NCI-H1930 (cell line): ENCODE measurements at regions not wholly inside any gene's neighbourhood (a gene's known extent, or its start where the extent isn't known, plus 50 kb on each side); places are given as distances from the start of the nearest gene placed in this dataset.
"Not testable (repeated sequence)": the region's sequence is repeated elsewhere in the genome, so short reads cannot be mapped to it uniquely, and the experiment has no call there.

ENCODE experiments used
- DNase-seq, 2 experiments: peaks; one replicate each; lab custom pipeline; 2025; lab: John Stamatoyannopoulos, UW

- no peak for DNase-seq
These were observed 103.1 kb upstream of the PLEKHG1 start for GRCh38 chr6:150496629-150497028.

- no peak for DNase-seq
These were observed 99.8 kb upstream of the PLEKHG1 start for GRCh38 chr6:150499882-150500312.

DNA sequence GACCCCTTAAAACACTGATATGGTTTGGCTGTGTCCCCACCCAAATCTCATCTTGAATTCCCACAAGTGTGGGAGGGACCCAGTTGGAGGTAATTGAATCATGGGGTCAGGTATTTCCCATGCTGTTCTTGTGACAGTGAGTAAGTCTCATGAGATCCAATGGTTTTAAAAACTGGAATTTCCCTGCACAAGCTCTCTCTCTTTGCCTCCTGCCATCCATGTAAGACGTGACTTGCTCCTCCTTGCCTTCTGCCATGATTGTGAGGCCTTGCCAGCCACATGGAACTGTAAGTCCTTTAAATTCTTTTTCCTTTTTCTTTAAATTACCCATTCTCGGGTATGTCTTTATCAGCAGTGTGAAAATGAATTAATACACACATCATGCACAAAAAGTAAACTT lies 99.1 kb upstream of the PLEKHG1 start:
- DNase-seq = not testable (repeated sequence)

GRCh38 chr6:150503041-150503440 lies 96.6 kb upstream of the PLEKHG1 start:
- DNase-seq = no peak

- peak in 1 of 2 experiments; percentile 12 for DNase-seq
These were observed 95.9 kb upstream of the PLEKHG1 start for GRCh38 chr6:150503586-150504339.

DNA sequence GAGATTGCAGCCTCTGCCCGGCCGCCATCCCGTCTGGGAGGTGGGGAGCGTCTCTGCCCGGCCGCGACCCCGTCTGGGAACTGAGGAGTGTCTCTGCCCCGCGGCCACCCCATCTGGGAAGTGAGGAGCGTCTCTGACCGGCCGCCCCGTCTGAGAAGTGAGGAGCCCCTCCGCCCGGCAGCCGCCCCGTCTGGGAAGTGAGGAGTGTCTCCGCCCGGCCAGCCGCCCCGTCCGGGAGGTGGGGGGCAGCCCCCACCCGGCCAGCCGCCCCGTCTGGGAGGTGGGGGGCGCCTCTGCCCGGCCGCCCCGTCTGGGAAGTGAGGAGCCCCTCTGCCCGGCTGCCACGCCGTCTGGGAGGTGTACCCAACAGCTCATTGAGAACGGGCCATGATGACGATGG lies 92.3 kb upstream of the PLEKHG1 start:
- not testable (repeated sequence) for DNase-seq

- DNase-seq = no peak
These were observed 89.1 kb upstream of the PLEKHG1 start for GRCh38 chr6:150510576-150510975.

GRCh38 chr6:150511313-150511712 lies 88.4 kb upstream of the PLEKHG1 start:
- no peak for DNase-seq

GRCh38 chr6:150514806-150515380 lies 84.8 kb upstream of the PLEKHG1 start:
- DNase-seq = peak in 1 of 2 experiments; percentile 0

GRCh38 chr6:150516199-150516598 lies 83.5 kb upstream of the PLEKHG1 start:
- no peak for DNase-seq

DNA sequence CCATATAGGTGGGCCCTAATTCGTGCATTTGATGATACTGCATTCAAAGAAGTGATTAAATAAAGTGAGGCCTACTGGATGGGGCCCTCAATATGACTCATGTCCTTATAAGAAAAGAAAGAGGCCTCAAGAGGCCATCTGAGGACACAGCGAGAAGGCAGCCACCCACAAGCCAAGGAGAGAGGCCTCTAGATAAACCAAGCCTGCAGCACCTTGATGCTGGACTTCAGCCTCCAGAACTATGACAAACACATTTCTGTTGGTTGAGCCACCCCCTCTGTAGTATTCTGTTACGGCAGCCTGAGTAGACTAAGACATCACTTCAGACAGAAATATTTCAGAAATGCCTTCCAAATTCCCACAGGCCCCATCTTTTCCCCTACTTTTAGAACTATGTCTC lies 82.5 kb upstream of the PLEKHG1 start:
- DNase-seq = no peak

DNA sequence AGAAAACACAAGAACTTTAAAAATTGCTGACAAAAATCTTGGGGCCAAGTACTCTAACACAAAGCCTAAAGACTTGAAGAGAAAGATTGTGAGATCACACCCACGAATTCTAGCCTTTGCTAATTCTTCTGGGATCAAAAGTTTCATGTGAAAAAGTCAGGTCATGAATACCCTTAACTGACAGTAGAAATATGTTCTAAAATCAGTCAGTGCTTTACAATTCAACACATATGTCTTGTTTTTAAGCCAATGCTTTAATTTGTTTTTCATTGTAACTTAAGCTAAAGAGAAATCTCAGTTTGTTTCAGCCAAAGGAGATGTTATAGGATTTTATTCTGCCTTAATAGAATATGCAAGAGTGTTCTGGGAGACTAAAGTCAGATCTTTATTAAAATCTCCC lies 78.2 kb upstream of the PLEKHG1 start:
- no peak for DNase-seq

- DNase-seq = not testable (repeated sequence)
These were observed 76.5 kb upstream of the PLEKHG1 start for GRCh38 chr6:150523216-150523615.

DNA sequence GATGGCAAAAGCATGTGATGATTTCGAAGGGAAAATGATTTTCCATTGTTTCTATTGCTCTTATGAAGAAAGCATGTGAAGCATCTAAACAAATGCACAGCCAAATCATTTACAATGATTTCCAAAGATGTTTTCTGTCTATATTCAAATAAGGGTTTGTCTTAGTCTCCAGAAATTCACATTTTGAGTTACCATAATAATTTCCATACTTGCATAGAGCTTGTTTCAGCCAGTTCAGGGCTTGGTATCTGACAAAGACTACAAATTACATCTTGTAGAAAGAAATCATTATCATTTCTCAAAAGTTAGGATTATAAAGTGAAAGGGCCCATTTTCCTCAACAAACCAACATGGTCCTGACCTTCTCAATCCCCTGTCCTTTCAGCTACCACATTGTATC lies 74.4 kb upstream of the PLEKHG1 start:
- no peak for DNase-seq

DNA sequence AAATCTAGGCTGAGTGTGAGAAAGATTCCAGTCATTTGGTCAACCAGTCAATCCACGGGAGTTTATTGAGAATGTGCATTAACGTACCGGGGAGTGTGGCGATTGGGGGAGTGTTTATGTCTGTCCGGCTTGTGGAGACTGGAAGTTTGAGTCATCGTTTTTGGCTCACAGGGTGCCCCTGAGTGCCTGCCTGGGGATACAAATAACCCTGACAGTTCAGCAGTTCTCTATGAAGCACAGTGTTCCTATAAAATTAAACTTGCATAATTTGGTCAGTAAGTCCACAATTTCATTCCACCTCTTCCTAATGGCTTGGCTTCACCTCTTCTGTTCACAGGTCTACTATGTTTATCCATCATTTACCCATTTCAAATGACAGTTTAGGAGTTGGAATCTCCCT lies 72.6 kb upstream of the PLEKHG1 start:
- no peak for DNase-seq

- DNase-seq = no peak
These were observed 70.9 kb upstream of the PLEKHG1 start for GRCh38 chr6:150528648-150529285.

GRCh38 chr6:150529646-150530045 lies 70.0 kb upstream of the PLEKHG1 start:
- DNase-seq = no peak

- no peak for DNase-seq
These were observed 67.7 kb upstream of the PLEKHG1 start for GRCh38 chr6:150531957-150532356.

DNA sequence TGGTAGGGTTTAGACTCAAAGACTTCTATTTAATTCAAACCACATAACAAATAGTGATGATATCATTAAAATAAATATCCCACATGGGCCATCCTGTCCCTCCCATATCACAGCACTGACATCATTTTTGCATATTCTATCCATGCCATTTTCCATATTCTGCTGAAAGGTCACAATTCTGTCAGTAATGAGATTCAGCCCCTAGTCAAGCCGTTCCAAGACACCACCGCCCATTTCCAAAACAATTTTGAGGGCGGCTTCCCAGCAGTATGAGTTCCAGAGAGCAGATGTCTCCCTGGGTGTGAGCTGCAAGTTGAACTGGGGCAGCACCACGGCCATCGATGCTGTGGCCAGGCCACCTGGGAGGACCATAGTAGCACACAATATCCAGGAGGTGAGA lies 65.1 kb upstream of the PLEKHG1 start:
- no peak for DNase-seq

DNA sequence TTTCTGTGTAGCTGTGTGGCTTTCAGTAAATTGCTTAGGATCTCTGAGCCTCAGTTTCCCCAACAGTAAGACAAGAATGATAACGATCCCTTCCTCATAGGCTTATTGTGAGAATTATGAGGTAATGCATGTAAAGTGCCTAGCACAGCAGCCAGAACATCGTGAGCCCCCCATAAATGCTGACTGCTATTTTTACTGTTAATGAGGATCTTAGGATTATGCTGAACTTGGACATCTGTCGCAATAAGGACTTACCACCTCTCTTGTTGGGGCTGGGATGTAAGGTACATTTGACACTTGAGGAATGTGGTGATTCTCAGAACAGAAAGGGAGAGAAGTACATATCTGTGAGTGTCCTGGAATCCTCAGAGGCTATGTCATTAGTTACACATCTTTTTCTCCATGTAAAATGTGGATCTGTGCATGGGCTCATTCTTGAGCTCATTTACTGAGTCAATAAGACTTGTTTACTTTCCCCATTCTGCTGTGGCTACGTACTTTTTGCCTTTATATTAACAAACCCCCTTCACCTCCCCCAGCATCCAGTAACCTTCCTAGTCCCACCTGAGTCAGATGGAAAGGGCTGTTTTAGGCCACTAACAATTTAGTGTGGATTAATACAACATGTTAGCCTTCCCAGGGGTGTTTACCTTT lies 64.4 kb upstream of the PLEKHG1 start:
- no peak for DNase-seq

GRCh38 chr6:150535818-150536220 lies 63.9 kb upstream of the PLEKHG1 start:
- no peak for DNase-seq

- DNase-seq = no peak
These were observed 62.9 kb upstream of the PLEKHG1 start for GRCh38 chr6:150536835-150537234.

DNA sequence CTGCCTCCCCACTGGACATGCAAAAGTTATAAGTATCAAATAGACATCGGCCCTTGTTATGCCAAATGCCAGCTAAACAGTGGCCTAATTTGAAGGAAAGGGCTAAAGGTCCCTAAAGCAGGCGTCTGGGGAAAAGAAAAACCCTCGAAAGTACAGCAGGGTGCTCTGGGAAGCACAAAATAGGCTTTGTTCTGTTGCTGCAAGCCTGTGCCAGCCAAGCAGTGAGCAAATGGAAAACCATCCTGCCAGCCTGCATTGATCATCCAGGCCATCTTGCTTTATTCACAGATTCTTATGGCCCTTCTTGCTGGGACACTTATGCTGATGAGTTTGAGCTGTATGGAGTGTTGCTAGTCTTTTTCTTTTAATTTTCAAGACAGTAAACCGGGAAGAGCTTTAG lies 62.2 kb upstream of the PLEKHG1 start:
- no peak for DNase-seq
